Thyroid gland (tissue), 4 donors: ENCODE measurements at regions not wholly inside any gene's neighbourhood (a gene's known extent, or its start where the extent isn't known, plus 50 kb on each side); places are given as distances from the start of the nearest gene placed in this dataset.

Experiments
- POLR2A ChIP-seq, 2 donors: fragments of 450-650 bp; IDR thresholded peaks; one replicate each; pipeline ENCODE4 v1.6.1; 2017; ENCODE audit warnings: antibody characterized with exemption in 2 of 2, mild to moderate bottlenecking in 2 of 2, moderate library complexity in 1 of 2
- TF ChIP-seq, protein P1 (sequence below), 6 experiments: fragments of 200-600 bp in 3 of 6; fragments of 450-650 bp in 3 of 6; sonication (generic) in 3 of 6; IDR thresholded peaks; one replicate each; pipeline ENCODE4 v1.5.1; 2016 to 2019; ENCODE audit warnings: antibody characterized with exemption in 6 of 6, mild to moderate bottlenecking in 2 of 6, inconsistent platforms in 1 of 6, moderate library complexity in 1 of 6

DNA sequence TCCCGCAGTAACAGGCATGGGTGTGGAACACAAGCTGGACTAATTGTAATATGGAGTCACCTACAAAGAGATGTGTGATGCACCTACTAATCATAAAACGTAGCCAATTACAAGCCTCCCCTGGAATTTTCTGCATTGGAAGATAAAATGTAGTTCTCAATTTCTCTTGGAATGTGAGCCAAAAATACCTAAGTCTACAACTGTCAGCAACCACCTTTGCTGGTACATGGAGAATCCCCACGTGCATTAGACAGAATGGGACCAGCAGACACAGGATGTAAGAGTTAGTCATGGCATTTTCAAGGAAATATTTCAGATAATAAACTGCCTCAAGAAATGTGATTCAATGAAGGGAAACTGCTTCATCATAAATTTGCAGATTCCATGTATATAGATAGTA lies 85.6 kb upstream of the DCC start:
- TF ChIP-seq, protein P1, sequence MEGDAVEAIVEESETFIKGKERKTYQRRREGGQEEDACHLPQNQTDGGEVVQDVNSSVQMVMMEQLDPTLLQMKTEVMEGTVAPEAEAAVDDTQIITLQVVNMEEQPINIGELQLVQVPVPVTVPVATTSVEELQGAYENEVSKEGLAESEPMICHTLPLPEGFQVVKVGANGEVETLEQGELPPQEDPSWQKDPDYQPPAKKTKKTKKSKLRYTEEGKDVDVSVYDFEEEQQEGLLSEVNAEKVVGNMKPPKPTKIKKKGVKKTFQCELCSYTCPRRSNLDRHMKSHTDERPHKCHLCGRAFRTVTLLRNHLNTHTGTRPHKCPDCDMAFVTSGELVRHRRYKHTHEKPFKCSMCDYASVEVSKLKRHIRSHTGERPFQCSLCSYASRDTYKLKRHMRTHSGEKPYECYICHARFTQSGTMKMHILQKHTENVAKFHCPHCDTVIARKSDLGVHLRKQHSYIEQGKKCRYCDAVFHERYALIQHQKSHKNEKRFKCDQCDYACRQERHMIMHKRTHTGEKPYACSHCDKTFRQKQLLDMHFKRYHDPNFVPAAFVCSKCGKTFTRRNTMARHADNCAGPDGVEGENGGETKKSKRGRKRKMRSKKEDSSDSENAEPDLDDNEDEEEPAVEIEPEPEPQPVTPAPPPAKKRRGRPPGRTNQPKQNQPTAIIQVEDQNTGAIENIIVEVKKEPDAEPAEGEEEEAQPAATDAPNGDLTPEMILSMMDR (IDR thresholded peaks at IDR 0.05): no peak
- no peak for TF ChIP-seq POLR2A (IDR thresholded peaks at IDR 0.05)
